ENCODE measurements at regions not wholly inside any gene's neighbourhood (a gene's known extent, or its start where the extent isn't known, plus 50 kb on each side); places are given as distances from the start of the nearest gene placed in this dataset.

DNA sequence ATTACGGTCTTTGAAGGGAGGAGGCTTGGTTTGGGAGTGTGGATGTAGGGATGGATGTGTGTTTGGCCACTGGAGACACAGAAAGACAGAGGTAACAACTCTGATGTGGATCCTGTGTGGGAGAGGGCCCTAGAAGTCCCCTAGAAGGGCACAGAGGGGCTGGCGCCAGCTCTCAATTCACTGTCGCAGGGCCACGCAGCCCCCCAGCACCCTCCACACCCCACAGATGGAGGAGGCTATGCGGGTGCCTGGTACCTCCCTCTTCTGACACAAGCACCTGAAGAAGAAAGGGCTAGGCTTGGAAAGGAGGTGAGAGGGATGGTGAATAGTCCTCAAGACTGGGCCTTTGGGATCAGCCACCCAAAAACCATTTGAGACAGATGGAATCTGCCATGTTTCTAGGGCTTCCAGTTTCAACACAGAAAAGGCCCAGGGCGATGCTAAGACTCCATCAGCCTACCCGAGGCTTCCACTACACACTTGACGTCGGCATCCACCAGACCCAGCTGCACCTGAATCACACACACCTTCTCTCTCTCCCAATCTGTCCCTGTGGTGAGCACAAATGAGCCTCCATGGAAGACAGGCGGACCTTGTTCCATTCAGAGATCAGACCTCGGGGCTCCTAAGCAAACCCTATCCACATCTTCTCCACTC lies 413.5 kb upstream of the HS6ST1 start:
- dilution Hi-C loops (cut with MboI; ENCODE audit: extremely low pct_ligation_motif_present, low sequenced_read_pairs): no loop called here
- no peaks in the 10 kb centered on the region for H3K79me2 ChIP-seq (ENCODE audit: control insufficient read depth, insufficient read depth, low read length)

DNA sequence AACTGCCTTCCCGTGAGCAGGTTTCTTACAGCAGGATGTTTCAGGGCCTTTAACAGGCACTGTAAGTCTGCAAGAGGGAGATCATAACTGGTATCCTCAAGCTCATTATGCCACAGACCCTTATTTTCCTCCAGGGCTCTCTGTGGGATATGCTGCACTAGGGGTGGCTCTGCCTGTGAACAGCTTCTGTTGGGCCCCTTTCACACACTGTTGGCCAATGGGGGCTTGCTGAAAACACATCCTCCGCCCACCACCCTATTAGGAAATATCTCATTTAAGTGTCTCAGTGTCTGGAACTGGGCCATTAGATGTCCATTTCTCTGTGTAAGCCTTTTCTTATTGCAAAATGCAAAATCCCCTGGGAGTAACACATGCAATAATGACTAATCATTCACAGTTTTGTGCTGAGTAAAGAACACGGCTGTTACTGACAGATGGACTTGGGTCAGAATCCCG lies 414.3 kb upstream of the HS6ST1 start:
- H3K4me1 ChIP-seq (ENCODE audit: control insufficient read depth, extremely low read depth, insufficient read depth, low read length): peaks cover 4% of the 10 kb centered on the region
- no peaks in the 10 kb centered on the region for H3K36me3 ChIP-seq (ENCODE audit: control insufficient read depth in 2 of 2, extremely low read depth in 1 of 2, insufficient read depth in 2 of 2, low read length in 2 of 2)
- dilution Hi-C loops (cut with MboI; ENCODE audit: extremely low pct_ligation_motif_present, low sequenced_read_pairs): no loop called here
- H3K9me1 ChIP-seq (ENCODE audit: control insufficient read depth, extremely low read depth, insufficient read depth, low read length): no peaks in the 10 kb centered on the region
- FAIRE-seq: no peak
- no peak overlapping the region for H3K4me2 ChIP-seq (ENCODE audit: control insufficient read depth, extremely low read depth, insufficient read depth, low read depth, low read length)
- H3K9ac ChIP-seq (ENCODE audit: control insufficient read depth, extremely low read depth, insufficient read depth, low read length): no peak overlapping the region
- no peaks in the 10 kb centered on the region for H3K9me3 ChIP-seq (ENCODE audit: control insufficient read depth, low read depth, low read length)
- no peaks in the 10 kb centered on the region for H3K79me2 ChIP-seq (ENCODE audit: control insufficient read depth, insufficient read depth, low read length)
- no peak overlapping the region for H3K4me3 ChIP-seq (ENCODE audit: control insufficient read depth in 2 of 3, extremely low read depth in 1 of 3, insufficient read depth in 2 of 3, low read depth in 1 of 3, low read length in 3 of 3)
- peaks cover 7% of the 10 kb centered on the region for H3K27me3 ChIP-seq (ENCODE audit: control insufficient read depth, extremely low read depth, insufficient read depth, low read length)
- no peaks in the 10 kb centered on the region for H4K20me1 ChIP-seq (ENCODE audit: control insufficient read depth, extremely low read depth, insufficient read depth, low read length)
- DNase-seq (ENCODE audit: low read depth, low spot score): no peak
- TF ChIP-seq, protein P1, sequence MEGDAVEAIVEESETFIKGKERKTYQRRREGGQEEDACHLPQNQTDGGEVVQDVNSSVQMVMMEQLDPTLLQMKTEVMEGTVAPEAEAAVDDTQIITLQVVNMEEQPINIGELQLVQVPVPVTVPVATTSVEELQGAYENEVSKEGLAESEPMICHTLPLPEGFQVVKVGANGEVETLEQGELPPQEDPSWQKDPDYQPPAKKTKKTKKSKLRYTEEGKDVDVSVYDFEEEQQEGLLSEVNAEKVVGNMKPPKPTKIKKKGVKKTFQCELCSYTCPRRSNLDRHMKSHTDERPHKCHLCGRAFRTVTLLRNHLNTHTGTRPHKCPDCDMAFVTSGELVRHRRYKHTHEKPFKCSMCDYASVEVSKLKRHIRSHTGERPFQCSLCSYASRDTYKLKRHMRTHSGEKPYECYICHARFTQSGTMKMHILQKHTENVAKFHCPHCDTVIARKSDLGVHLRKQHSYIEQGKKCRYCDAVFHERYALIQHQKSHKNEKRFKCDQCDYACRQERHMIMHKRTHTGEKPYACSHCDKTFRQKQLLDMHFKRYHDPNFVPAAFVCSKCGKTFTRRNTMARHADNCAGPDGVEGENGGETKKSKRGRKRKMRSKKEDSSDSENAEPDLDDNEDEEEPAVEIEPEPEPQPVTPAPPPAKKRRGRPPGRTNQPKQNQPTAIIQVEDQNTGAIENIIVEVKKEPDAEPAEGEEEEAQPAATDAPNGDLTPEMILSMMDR (optimal IDR thresholded peaks at IDR 0.05 in 1 of 3, IDR thresholded peaks at IDR 0.05 in 1 of 3, conservative IDR thresholded peaks at IDR 0.05 in 1 of 3; ENCODE audit: extremely low read depth in 1 of 3, insufficient read depth in 2 of 3, low read length in 3 of 3): no peak
- no peak for TF ChIP-seq EZH2 (IDR thresholded peaks at IDR 0.05; ENCODE audit: low read length)
- no peak overlapping the region for H3K27ac ChIP-seq (ENCODE audit: control insufficient read depth, insufficient read depth, low read length)
- no peak overlapping the region for H2AFZ ChIP-seq (ENCODE audit: control insufficient read depth, low read length)

More for the DNA sequence above, 413.5 kb upstream of the HS6ST1 start:
- no peak overlapping the region for H3K4me3 ChIP-seq (ENCODE audit: control insufficient read depth in 2 of 3, extremely low read depth in 1 of 3, insufficient read depth in 2 of 3, low read depth in 1 of 3, low read length in 3 of 3)
- H3K36me3 ChIP-seq (ENCODE audit: control insufficient read depth in 2 of 2, extremely low read depth in 1 of 2, insufficient read depth in 2 of 2, low read length in 2 of 2): no peaks in the 10 kb centered on the region
- FAIRE-seq: no peak
- no peaks in the 10 kb centered on the region for H4K20me1 ChIP-seq (ENCODE audit: control insufficient read depth, extremely low read depth, insufficient read depth, low read length)
- TF ChIP-seq, protein P1 (optimal IDR thresholded peaks at IDR 0.05 in 1 of 3, IDR thresholded peaks at IDR 0.05 in 1 of 3, conservative IDR thresholded peaks at IDR 0.05 in 1 of 3; ENCODE audit: extremely low read depth in 1 of 3, insufficient read depth in 2 of 3, low read length in 3 of 3): no peak
- TF ChIP-seq EZH2 (IDR thresholded peaks at IDR 0.05; ENCODE audit: low read length): no peak
- peaks cover 7% of the 10 kb centered on the region for H3K27me3 ChIP-seq (ENCODE audit: control insufficient read depth, extremely low read depth, insufficient read depth, low read length)
- H3K27ac ChIP-seq (ENCODE audit: control insufficient read depth, insufficient read depth, low read length): no peak overlapping the region
- no peak overlapping the region for H3K4me2 ChIP-seq (ENCODE audit: control insufficient read depth, extremely low read depth, insufficient read depth, low read depth, low read length)
- no peak overlapping the region for H2AFZ ChIP-seq (ENCODE audit: control insufficient read depth, low read length)
- H3K9ac ChIP-seq (ENCODE audit: control insufficient read depth, extremely low read depth, insufficient read depth, low read length): no peak overlapping the region
- no peak for DNase-seq (ENCODE audit: low read depth, low spot score)
- H3K9me3 ChIP-seq (ENCODE audit: control insufficient read depth, low read depth, low read length): no peaks in the 10 kb centered on the region
- no peaks in the 10 kb centered on the region for H3K9me1 ChIP-seq (ENCODE audit: control insufficient read depth, extremely low read depth, insufficient read depth, low read length)
- peaks cover 4% of the 10 kb centered on the region for H3K4me1 ChIP-seq (ENCODE audit: control insufficient read depth, extremely low read depth, insufficient read depth, low read length)
